Keratinocyte (primary cell): ENCODE measurements at regions not wholly inside any gene's neighbourhood (a gene's known extent, or its start where the extent isn't known, plus 50 kb on each side); places are given as distances from the start of the nearest gene placed in this dataset.

ENCODE experiments used
- DNase-seq: peaks from one replicate; pipeline ENCODE4 v3.0.0-alpha.2; 2011; ENCODE audit warnings: low read depth, missing footprints, low spot score
- FAIRE-seq: peaks from 2 replicates; lab custom pipeline; 2011; peaks lifted over from hg19 to GRCh38; lab: Jason Lieb, UNC
- H2AFZ ChIP-seq: 2 replicates; pipeline ENCODE4 v1.6.0; 2012; ENCODE audit warnings: low read length, control low read depth, inconsistent platforms; ENCODE audit not compliant: control insufficient read depth
- H3K27ac ChIP-seq: 2 replicates; pipeline ENCODE4 v1.5.1; 2011; ENCODE audit warnings: low read length; ENCODE audit not compliant: control insufficient read depth, insufficient read depth
- H3K27me3 ChIP-seq: 3 replicates; pipeline ENCODE4 v1.6.0; 2011; ENCODE audit warnings: low read length; ENCODE audit not compliant: control insufficient read depth, insufficient read depth; ENCODE audit errors: extremely low read depth
- H3K36me3 ChIP-seq, 2 experiments: 2 replicates in 1 of 2; 3 replicates in 1 of 2; pipeline ENCODE4 v1.5.1; 2011; ENCODE audit warnings: low read length in 2 of 2, mild to moderate bottlenecking in 1 of 2; ENCODE audit not compliant: control insufficient read depth in 2 of 2, insufficient read depth in 2 of 2; ENCODE audit errors: extremely low read depth in 1 of 2
- H3K4me1 ChIP-seq: 3 replicates; pipeline ENCODE4 v1.5.1; 2011; ENCODE audit warnings: low read length; ENCODE audit not compliant: control insufficient read depth, insufficient read depth; ENCODE audit errors: extremely low read depth
- H3K4me2 ChIP-seq: 3 replicates; pipeline ENCODE4 v1.6.0; 2011; ENCODE audit warnings: low read depth, low read length; ENCODE audit not compliant: control insufficient read depth, insufficient read depth; ENCODE audit errors: extremely low read depth
- H3K4me3 ChIP-seq, 3 experiments: fragments of 200-600 bp in 1 of 3; sonication (generic) in 1 of 3; 2 replicates in 2 of 3; 3 replicates in 1 of 3; pipeline ENCODE4 v1.5.1; 2011 to 2016; ENCODE audit warnings: low read length in 3 of 3, mild to moderate bottlenecking in 3 of 3, control low read depth in 2 of 3, inconsistent platforms in 1 of 3, low read depth in 1 of 3, mixed read lengths in 1 of 3, mixed run types in 1 of 3, moderate library complexity in 1 of 3; ENCODE audit not compliant: control insufficient read depth in 2 of 3, insufficient read depth in 2 of 3; ENCODE audit errors: extremely low read depth in 1 of 3
- H3K79me2 ChIP-seq: 2 replicates; pipeline ENCODE4 v1.6.0; 2012; ENCODE audit warnings: low read length; ENCODE audit not compliant: control insufficient read depth, insufficient read depth
- H3K9ac ChIP-seq: 3 replicates; pipeline ENCODE4 v1.6.0; 2011; ENCODE audit warnings: low read length; ENCODE audit not compliant: control insufficient read depth, insufficient read depth; ENCODE audit errors: extremely low read depth
- H3K9me1 ChIP-seq: 3 replicates; pipeline ENCODE4 v1.6.0; 2011; ENCODE audit warnings: low read length; ENCODE audit not compliant: control insufficient read depth, insufficient read depth; ENCODE audit errors: extremely low read depth
- H3K9me3 ChIP-seq: 2 replicates; pipeline ENCODE4 v1.5.1; 2012; ENCODE audit warnings: low read depth, low read length; ENCODE audit not compliant: control insufficient read depth
- H4K20me1 ChIP-seq: 3 replicates; pipeline ENCODE4 v1.6.0; 2011; ENCODE audit warnings: low read length; ENCODE audit not compliant: control insufficient read depth, insufficient read depth; ENCODE audit errors: extremely low read depth
- CTCF ChIP-seq, 3 experiments: IDR thresholded peaks in 1 of 3; conservative IDR thresholded peaks in 1 of 3; optimal IDR thresholded peaks in 1 of 3; 2 replicates in 2 of 3; 3 replicates in 1 of 3; pipeline versions ENCODE3 to v1.5.1; 2011; ENCODE audit warnings: low read length in 3 of 3, mild to moderate bottlenecking in 3 of 3, moderate library complexity in 2 of 3, control low read depth in 1 of 3, inconsistent platforms in 1 of 3; ENCODE audit not compliant: insufficient read depth in 2 of 3; ENCODE audit errors: extremely low read depth in 1 of 3
- EZH2 ChIP-seq: IDR thresholded peaks from one replicate; pipeline ENCODE4 v1.6.1; 2012; ENCODE audit warnings: inconsistent platforms, mild to moderate bottlenecking, low read length, moderate library complexity
- dilution Hi-C: fragments of 300-500 bp; cut with MboI; formaldehyde crosslinking; loops from one replicate; pipeline ENCODE4 v1.7.0; 2020; ENCODE audit warnings: low sequenced_read_pairs; ENCODE audit not compliant: extremely low pct_ligation_motif_present

GRCh38 chr11:49316180-49316579, 107.8 kb upstream of the FOLH1 start:
- Histone ChIP-seq H3K27me3 (no peaks in the 10 kb centered on the region), H3K9ac (no peak overlapping the region), H3K27ac (no peak overlapping the region), H3K4me2 (no peak overlapping the region), H3K36me3 (no peaks in the 10 kb centered on the region), H3K9me3 (no peaks in the 10 kb centered on the region), H3K4me3 (no peak overlapping the region), H3K9me1 (no peaks in the 10 kb centered on the region), H3K4me1 (no peaks in the 10 kb centered on the region), H3K79me2 (no peaks in the 10 kb centered on the region), H2AFZ (no peak overlapping the region), H4K20me1 (no peaks in the 10 kb centered on the region)
- FAIRE-seq (no peak), DNase-seq (no peak)
- TF ChIP-seq EZH2: no peak
- TF ChIP-seq CTCF (optimal IDR thresholded peaks at IDR 0.05 in 1 of 3, IDR thresholded peaks at IDR 0.05 in 1 of 3, conservative IDR thresholded peaks at IDR 0.05 in 1 of 3; ENCODE audit: extremely low read depth in 1 of 3, insufficient read depth in 2 of 3, low read length in 3 of 3): no peak
- dilution Hi-C loops: no loop called here

GRCh38 chr11:49303080-49303479, 94.7 kb upstream of the FOLH1 start:
- DNase-seq (no peak), FAIRE-seq (no peak)
- Histone ChIP-seq H3K9me3 (no peaks in the 10 kb centered on the region), H3K27ac (no peak overlapping the region), H3K27me3 (no peaks in the 10 kb centered on the region), H3K4me1 (no peaks in the 10 kb centered on the region), H3K36me3 (no peaks in the 10 kb centered on the region), H3K4me3 (no peak overlapping the region), H2AFZ (no peak overlapping the region), H3K9me1 (no peaks in the 10 kb centered on the region), H3K4me2 (no peak overlapping the region), H4K20me1 (no peaks in the 10 kb centered on the region), H3K79me2 (no peaks in the 10 kb centered on the region), H3K9ac (no peak overlapping the region)
- no peak for TF ChIP-seq CTCF (optimal IDR thresholded peaks at IDR 0.05 in 1 of 3, IDR thresholded peaks at IDR 0.05 in 1 of 3, conservative IDR thresholded peaks at IDR 0.05 in 1 of 3; ENCODE audit: extremely low read depth in 1 of 3, insufficient read depth in 2 of 3, low read length in 3 of 3)
- TF ChIP-seq EZH2: no peak
- dilution Hi-C loops: no loop called here
